ENCODE measurements at regions not wholly inside any gene's neighbourhood (a gene's known extent, or its start where the extent isn't known, plus 50 kb on each side); places are given as distances from the start of the nearest gene placed in this dataset.

DNA sequence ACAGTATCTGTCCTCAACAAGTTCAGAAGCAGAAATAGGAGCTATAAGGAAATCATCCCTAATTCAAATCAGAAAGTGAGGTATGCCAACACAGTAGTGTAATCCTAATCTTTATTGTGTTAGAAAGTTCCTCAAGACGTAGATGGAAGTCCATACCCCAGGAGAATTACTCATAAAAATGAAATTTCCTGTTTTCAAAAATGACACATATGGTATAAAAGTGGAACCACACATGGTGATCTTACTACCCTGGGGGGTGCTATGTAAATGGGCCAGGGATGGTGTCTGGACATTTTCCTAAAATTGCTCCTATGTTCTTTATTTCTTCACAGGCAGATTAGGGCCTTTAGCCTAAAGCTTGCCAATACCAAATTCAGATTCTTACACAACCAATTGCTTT, 204.1 kb downstream of the ARRDC4 start (continued):
- TF ChIP-seq, protein P1, sequence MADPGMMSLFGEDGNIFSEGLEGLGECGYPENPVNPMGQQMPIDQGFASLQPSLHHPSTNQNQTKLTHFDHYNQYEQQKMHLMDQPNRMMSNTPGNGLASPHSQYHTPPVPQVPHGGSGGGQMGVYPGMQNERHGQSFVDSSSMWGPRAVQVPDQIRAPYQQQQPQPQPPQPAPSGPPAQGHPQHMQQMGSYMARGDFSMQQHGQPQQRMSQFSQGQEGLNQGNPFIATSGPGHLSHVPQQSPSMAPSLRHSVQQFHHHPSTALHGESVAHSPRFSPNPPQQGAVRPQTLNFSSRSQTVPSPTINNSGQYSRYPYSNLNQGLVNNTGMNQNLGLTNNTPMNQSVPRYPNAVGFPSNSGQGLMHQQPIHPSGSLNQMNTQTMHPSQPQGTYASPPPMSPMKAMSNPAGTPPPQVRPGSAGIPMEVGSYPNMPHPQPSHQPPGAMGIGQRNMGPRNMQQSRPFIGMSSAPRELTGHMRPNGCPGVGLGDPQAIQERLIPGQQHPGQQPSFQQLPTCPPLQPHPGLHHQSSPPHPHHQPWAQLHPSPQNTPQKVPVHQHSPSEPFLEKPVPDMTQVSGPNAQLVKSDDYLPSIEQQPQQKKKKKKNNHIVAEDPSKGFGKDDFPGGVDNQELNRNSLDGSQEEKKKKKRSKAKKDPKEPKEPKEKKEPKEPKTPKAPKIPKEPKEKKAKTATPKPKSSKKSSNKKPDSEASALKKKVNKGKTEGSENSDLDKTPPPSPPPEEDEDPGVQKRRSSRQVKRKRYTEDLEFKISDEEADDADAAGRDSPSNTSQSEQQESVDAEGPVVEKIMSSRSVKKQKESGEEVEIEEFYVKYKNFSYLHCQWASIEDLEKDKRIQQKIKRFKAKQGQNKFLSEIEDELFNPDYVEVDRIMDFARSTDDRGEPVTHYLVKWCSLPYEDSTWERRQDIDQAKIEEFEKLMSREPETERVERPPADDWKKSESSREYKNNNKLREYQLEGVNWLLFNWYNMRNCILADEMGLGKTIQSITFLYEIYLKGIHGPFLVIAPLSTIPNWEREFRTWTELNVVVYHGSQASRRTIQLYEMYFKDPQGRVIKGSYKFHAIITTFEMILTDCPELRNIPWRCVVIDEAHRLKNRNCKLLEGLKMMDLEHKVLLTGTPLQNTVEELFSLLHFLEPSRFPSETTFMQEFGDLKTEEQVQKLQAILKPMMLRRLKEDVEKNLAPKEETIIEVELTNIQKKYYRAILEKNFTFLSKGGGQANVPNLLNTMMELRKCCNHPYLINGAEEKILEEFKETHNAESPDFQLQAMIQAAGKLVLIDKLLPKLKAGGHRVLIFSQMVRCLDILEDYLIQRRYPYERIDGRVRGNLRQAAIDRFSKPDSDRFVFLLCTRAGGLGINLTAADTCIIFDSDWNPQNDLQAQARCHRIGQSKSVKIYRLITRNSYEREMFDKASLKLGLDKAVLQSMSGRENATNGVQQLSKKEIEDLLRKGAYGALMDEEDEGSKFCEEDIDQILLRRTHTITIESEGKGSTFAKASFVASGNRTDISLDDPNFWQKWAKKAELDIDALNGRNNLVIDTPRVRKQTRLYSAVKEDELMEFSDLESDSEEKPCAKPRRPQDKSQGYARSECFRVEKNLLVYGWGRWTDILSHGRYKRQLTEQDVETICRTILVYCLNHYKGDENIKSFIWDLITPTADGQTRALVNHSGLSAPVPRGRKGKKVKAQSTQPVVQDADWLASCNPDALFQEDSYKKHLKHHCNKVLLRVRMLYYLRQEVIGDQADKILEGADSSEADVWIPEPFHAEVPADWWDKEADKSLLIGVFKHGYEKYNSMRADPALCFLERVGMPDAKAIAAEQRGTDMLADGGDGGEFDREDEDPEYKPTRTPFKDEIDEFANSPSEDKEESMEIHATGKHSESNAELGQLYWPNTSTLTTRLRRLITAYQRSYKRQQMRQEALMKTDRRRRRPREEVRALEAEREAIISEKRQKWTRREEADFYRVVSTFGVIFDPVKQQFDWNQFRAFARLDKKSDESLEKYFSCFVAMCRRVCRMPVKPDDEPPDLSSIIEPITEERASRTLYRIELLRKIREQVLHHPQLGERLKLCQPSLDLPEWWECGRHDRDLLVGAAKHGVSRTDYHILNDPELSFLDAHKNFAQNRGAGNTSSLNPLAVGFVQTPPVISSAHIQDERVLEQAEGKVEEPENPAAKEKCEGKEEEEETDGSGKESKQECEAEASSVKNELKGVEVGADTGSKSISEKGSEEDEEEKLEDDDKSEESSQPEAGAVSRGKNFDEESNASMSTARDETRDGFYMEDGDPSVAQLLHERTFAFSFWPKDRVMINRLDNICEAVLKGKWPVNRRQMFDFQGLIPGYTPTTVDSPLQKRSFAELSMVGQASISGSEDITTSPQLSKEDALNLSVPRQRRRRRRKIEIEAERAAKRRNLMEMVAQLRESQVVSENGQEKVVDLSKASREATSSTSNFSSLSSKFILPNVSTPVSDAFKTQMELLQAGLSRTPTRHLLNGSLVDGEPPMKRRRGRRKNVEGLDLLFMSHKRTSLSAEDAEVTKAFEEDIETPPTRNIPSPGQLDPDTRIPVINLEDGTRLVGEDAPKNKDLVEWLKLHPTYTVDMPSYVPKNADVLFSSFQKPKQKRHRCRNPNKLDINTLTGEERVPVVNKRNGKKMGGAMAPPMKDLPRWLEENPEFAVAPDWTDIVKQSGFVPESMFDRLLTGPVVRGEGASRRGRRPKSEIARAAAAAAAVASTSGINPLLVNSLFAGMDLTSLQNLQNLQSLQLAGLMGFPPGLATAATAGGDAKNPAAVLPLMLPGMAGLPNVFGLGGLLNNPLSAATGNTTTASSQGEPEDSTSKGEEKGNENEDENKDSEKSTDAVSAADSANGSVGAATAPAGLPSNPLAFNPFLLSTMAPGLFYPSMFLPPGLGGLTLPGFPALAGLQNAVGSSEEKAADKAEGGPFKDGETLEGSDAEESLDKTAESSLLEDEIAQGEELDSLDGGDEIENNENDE (IDR thresholded peaks at IDR 0.05; ENCODE audit: low read depth, low read length) = no peak
- TF ChIP-seq, protein P2, sequence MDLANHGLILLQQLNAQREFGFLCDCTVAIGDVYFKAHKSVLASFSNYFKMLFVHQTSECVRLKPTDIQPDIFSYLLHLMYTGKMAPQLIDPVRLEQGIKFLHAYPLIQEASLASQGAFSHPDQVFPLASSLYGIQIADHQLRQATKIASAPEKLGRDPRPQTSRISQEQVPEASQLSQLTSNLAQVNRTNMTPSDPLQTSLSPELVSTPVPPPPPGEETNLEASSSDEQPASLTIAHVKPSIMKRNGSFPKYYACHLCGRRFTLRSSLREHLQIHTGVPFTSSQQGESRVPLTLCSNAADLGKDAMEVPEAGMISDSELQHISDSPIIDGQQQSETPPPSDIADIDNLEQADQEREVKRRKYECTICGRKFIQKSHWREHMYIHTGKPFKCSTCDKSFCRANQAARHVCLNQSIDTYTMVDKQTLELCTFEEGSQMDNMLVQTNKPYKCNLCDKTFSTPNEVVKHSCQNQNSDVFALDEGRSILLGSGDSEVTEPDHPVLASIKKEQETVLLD (IDR thresholded peaks at IDR 0.05) = no peak
- TF ChIP-seq, protein P3, sequence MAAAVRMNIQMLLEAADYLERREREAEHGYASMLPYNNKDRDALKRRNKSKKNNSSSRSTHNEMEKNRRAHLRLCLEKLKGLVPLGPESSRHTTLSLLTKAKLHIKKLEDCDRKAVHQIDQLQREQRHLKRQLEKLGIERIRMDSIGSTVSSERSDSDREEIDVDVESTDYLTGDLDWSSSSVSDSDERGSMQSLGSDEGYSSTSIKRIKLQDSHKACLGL (CRISPR knock-in tag; IDR thresholded peaks at IDR 0.05; ENCODE audit: borderline replicate concordance, poor library complexity, severe bottlenecking) = no peak
